HG03060 (cell line): ENCODE measurements at regions not wholly inside any gene's neighbourhood (a gene's known extent, or its start where the extent isn't known, plus 50 kb on each side); places are given as distances from the start of the nearest gene placed in this dataset.

Source experiments
- ATAC-seq: cut with Tn5 transposase; IDR thresholded peaks from one replicate; pipeline ENCODE4 v1.9.1; 2021; ENCODE audit warnings: low read depth, moderate number of reproducible peaks; ENCODE audit not compliant: unreplicated experiment

DNA sequence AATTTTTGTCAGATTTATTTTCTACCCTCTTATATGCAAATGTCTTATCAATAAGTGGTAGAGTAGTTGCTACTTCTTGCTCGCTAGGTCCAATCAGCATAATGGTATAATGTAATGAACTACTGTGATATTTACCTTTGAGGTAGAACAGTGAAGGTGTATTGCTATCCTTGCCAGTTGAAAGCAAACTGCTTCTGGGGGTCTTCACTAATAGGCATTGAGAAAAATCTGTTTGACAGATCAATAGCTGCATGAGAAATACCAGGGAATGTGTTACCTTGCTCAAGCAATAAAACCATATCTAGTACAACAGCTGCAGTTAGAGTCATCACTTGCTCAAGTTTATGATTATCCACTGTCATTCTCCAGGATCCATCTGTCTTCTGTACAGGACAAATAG is 50.1 kb upstream of the EFEMP1 start:
- ATAC-seq, result no peak

DNA sequence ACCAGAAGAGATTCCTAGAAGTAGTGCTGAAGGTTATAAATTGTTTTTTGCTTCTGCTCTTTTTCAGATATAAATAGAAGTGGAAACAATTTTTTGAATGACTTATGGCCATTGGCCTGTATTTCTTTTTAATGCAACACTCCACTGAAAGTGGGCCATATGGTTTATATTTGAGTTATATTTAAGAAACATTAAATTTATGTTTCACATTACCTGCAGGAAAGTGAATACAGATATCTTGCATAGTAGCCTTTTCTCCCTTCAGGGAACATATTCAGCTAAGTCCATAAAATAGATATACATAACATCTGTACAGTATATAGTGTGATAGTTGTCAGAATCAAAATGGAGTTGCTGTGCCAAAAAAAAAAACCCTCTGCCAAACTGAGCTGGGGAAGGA is 53.1 kb upstream of the EFEMP1 start:
- no peak for ATAC-seq

DNA sequence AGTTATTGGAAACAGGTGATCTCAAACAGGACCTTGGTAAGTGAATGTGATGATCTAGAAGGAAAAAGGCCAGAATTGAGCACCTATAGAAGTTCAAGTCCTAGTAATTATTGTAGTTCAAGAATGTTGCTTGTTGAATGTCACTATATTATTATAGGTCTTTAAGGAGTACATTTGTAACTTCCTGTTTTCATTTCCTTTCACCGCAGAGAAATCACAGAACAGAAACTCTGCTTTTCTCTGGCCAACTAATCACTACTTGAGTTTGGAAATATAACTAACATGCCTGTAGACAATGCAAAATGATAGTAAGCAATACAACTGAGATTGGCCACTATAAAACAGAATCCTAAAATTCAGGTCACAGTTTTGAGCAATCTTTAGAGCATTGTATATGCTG is 61.8 kb upstream of the EFEMP1 start:
- ATAC-seq, result peak; percentile 97

DNA sequence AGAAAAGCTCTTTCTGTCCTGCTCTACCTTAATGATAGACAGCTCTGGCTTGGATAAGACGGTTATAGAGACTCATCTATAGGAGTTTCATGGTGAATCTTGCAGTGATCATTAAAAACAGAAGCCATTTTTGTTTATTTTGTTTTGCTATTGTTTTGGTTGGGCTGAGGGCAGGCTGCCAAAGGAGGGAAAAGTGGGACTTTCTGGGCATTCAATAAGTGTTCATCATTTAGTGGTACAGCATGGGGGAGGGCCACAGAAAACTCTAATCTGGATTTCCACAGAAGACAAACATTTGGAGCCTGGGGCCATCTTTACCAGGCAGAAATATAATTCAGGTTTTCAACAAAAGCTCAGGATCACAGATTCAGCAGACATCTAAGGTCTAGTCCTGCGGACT is 62.4 kb upstream of the EFEMP1 start:
- no peak for ATAC-seq

DNA sequence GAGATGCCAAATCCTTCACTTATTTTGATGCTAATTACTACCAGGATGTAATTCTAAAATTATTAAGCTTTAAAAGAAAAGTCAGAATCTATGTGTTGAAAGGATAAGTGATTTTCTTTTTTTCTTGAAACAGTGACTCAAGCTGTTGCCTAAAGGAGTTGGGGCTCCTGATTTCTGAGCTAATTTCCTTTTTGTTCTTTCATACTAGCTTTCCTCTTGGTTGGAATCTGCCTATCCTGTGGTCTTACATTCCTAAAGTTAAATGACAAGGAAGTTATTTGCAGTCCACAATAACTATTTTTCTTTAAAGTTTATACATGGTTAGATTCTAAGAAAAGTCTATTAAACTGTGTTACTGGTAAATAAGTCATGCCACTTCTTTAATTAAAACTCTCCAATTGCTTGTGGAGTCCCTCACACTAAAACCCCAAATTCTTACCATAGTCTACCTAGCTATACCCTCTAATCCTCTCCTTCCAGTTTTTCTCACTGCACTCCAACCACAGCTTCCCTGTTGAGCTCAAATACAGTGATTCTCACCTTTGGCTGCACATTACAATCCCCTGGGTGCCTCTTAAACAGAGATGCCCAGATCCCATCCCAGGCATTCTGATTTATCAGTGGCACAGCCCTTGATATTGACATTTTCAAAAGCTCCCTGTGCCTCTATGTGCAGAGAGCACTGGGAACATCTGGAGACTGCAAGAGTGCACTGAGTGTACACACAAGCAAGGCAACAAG is 63.3 kb upstream of the EFEMP1 start:
- no peak for ATAC-seq

DNA sequence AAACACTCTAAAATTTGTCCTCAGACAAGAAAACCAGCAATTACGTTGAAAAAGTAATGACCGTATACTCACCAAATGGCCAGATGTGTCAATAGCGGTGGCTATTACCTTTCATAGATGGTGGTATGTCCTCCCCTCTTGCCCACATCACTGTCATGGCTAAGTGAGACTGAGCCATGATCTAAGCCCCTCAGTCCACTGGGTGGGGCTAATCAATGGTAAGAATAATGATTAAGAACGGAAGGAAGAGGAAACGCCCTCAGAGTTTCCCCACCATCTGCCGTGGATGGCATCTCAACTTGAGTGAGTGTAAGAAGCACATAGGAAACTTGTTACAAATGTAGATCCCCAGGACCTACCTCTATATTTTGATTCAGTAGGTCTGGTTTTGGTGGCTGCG is 65.8 kb upstream of the EFEMP1 start:
- no peak for ATAC-seq

DNA sequence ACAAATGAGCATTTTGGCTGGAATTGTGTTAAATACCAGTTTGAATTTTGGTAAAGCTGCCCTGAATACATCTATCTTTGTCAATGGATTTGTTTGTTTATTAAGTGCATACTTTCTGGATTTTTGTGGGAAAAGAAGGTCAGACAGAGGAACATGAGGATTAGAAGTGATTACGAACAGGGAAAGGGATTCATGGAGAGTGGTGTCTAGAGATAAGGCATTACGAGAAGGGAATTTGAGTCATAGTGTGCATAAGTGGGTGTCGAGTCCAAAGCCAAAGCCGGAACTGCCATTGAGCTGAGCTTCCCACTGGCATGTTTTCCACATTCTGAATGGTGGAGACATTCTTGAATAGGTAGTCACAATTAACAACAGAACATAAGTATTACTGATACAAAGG is 68.9 kb upstream of the EFEMP1 start:
- no peak for ATAC-seq

DNA sequence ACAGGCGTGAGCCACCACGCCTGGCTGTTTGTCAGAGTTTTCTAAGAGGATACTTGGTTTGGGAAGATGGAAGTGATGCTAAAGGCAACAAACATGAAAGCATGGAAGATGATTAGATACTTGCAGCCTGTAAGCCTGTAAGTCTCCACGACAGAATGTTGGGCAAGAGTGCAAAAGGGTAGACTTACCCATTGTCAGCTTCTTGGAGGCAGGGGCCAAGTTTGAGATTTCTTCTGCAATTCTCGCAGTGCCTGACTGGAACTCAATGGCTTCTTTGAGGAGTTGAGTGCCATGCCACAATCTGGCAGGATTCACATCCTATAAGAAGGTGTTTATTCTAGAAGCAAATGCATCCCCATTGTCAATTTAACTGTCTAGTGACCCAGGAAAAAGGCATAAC is 70.1 kb upstream of the EFEMP1 start:
- no peak for ATAC-seq

DNA sequence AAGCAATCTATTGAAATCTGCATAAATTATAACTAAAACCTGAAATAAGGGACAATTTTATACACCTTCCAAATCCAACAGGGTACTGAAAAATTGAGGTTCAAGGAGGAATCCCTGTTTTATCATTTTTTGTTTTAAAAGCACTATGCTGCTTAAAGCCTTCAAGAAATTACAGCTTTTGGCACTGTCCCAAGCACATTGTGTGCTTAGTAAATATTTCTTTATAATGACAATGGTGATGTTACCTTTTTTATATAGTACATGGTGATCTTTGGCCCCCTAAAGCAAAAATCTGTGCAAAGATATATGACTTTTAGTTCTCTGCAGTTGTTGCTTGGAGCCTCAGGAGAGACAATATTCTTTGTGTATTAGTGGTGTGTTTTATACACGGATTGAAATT is 71.6 kb upstream of the EFEMP1 start:
- no peak for ATAC-seq

- ATAC-seq, result no peak
Observed at GRCh38 chr2:55995902-55996301, 72.3 kb upstream of the EFEMP1 start.

DNA sequence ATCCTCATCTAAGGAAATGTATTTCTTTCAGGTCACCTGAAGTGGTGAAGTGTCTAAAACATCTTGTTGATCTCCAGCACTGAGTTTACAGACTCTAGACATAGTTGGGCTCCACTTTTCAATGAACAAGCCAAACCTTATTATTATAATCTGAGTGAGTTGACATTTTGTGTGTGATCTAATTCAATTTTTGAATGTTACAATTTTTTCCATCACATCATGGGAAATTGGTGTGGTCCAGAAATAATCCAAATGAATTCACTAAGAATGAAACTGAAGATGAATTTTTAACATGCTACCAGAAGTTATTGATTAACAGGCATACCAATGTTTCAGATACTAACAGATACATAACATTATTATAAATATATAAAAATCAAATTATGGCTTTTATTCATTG is 75.6 kb upstream of the EFEMP1 start:
- ATAC-seq, result no peak

GRCh38 chr2:55999790-56000189 is 76.2 kb upstream of the EFEMP1 start:
- no peak for ATAC-seq

GRCh38 chr2:56001947-56002346 is 78.4 kb upstream of the EFEMP1 start:
- no peak for ATAC-seq

DNA sequence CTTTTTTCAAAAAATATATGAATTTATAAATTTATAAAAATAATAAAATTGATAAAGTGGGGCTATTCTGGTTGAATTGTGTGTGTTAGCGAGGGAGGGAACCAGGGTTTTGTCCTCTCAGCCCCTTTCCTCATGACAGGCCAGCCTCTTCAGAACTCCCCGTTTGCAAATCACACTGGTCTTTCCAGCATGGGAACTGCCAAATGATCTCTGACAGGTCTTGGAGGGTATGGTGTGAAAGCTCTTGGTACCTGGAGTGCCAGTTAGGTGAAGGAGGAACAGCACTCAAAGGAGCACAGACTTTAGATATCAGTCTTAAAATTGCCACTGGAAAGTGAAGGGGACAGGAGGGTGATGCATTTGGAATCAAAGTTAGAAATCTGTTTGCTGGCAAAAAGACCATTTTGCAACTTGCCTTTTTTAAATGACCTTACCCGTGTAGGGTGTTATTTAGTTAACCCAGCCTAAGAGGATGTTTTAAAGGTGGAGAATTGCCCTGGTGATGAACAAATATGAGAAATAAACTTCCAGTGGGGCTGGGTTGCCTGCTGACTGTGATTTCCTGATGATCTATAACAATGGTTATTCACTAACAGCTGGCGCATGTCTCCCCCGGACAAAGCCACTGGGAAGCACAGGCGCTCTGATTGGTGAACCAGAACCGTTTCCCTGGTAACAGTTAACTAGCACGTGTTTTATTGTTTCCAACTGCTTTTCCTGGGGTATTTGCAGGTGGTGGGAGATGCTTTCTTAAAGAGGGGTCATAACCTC is 85.3 kb upstream of the EFEMP1 start:
- no peak for ATAC-seq

DNA sequence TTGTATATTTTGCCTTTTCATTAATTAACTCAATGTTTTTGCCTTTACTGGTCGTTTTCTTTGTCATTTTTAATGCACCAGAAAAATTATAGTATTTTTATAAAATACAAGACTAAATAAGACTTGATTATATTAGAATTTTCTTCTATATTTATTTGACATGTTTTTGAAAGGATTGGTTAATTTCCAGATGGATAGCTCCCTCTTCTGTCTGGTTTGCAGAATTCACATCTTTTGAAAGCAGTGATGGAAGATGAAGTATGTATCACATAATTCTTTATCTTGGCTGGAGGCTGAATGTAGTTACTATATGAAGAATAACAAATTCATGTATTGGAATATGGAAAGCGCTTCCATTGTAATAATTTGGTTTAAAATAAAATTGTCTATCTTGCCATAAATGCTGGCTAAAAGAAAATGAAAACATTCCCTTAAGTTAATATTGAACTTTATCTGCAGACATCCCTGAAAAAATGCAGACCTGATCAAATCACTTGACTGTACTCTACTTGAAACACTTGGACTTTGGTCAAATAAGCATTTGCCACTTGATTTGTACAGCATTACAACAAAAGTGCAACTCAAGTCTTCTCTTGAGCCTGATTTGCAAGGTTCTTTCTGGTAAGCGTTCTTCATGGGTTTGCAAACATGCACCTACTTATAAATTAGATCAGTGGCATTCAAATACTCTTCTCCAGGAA is 86.3 kb upstream of the EFEMP1 start:
- no peak for ATAC-seq

DNA sequence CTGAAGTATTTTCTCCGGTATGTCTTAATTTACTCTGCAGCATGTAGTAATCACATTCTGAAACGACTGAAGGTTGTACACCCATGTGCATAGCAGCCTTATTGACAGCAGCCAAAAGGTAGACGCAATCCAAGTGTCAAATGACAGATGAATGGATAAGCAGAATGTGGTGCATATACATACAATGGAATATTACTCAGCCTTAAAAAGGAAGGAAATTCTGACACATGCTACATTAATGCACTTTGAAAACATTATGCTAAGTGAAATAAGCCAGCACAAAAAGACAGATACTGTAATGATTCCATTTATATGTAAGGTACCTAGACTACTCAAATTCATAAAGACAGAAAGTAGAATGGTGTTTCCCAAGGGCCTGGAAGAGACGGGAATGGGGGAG is 88.0 kb upstream of the EFEMP1 start:
- ATAC-seq, result no peak

DNA sequence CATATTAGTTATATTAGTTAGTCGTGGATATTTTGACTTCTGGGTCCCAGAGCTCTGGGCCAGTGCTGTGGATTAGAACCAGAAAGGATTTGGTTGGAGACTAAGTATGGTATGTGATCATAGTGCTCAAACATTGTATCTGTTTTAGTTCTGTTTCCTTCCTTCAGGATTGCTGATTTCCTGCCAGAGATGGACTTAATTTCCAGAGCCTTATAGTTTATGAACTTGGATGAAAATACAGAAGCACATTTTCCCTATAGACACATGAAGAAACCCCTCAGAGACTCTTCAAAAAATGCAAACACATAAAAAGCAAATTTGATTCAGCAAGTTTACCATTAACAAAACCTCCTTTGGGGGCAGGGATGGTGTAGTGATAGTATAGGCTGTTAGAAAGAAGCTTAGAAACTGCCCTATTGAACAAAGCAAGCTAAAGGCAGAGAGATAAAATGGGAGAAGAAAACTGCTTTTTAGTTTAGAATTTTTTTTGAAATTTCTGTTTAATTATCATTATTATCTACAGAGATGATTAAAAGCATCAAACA is 88.7 kb upstream of the EFEMP1 start:
- ATAC-seq, result no peak

DNA sequence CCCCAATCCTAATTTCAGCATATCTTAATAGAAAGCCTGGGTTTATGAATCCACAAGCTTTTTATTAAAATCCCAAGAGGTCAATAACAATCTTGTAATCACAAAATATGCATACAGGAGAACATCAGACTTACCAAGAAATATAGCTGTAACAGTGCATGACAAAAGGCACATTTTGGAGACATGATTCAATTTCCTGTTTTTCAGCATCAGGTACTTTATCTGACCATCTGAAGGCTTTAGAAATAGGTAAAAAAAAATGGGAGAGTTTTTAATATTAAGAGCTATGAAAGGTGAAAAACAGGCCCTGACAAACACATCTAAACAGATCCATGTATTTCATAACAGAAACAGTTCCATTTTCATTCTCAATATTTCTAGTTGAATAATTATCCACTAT is 89.9 kb upstream of the EFEMP1 start:
- ATAC-seq, result no peak

DNA sequence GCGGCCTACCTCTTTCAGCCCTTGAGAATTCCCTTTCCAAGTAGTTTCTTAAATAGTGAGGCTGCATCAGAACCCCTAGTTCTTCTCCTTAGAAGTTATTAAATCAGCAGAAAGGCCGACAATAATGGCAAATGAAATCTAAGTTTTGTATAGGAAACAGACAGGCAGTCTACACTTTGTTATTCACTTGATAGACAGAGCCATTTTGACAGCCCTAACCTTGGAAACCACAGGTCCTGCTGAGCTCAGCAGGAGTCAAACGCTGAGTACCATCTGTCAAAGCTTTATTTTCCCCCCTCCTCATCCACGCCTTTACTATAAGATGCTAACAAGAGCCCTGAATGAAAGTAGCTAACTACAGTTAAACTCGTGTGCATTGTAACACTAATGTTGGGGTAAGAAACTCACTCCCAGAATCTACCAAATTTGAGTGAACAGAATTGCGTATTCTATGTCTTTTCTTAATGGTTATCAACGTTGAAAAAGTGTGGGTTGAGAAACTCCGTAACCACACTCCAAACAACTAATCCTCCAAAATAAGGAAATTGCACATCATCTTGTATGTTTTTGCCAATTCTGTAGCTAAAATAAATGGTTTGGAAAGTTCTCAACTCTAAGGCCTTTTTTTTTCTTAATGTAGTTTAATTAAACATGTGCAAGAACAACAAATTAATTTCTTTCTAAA is 90.6 kb upstream of the EFEMP1 start:
- no peak for ATAC-seq

GRCh38 chr2:56015711-56016115 is 92.1 kb upstream of the EFEMP1 start:
- ATAC-seq, result no peak

GRCh38 chr2:56017784-56018183 is 94.2 kb upstream of the EFEMP1 start:
- ATAC-seq, result no peak
